Lower lobe of right lung (tissue), 2 donors: ENCODE measurements at regions not wholly inside any gene's neighbourhood (a gene's known extent, or its start where the extent isn't known, plus 50 kb on each side); places are given as distances from the start of the nearest gene placed in this dataset.
A peak's percentile ranks its signal among the peaks of the same experiment; 100 is the strongest.

Experiments used
- ATAC-seq, 2 donors: fragments of 200-7000 bp; cut with Tn5 transposase; one replicate each; pipeline ENCODE4 v1.9.1; 2020 to 2022; ENCODE audit warnings: mild to moderate bottlenecking in 2 of 2, moderate library complexity in 2 of 2
- DNase-seq: peaks from one replicate; pipeline ENCODE4 v3.0.0-alpha.2; 2020
- H3K27ac ChIP-seq: fragments of 200-600 bp; one replicate; pipeline ENCODE4 v1.8.0; 2022
- H3K27me3 ChIP-seq: fragments of 200-600 bp; one replicate; pipeline ENCODE4 v1.8.0; 2022; ENCODE audit warnings: low read depth
- H3K36me3 ChIP-seq: fragments of 200-600 bp; one replicate; pipeline ENCODE4 v1.8.0; 2022; ENCODE audit warnings: mild to moderate bottlenecking
- H3K4me1 ChIP-seq: fragments of 200-600 bp; one replicate; pipeline ENCODE4 v1.8.0; 2022
- H3K4me3 ChIP-seq: fragments of 200-600 bp; one replicate; pipeline ENCODE4 v1.8.0; 2022; ENCODE audit warnings: mild to moderate bottlenecking
- H3K9me3 ChIP-seq: fragments of 200-600 bp; one replicate; pipeline ENCODE4 v1.8.0; 2022
- CTCF ChIP-seq: fragments of 200-600 bp; IDR thresholded peaks from one replicate; pipeline ENCODE4 v1.8.0; 2022; ENCODE audit warnings: antibody characterized with exemption, mild to moderate bottlenecking
- intact Hi-C: fragments of 100-400 bp; cut with DNase I; formaldehyde crosslinking; loops from one replicate; pipeline ENCODE4 v1.11.0; 2022
- donor health status: DM: no; HTN: yes; CAD: no; lungs with severe emphysema.

- Histone ChIP-seq H3K4me1 (no peaks in the 10 kb centered on the region), H3K36me3 (no peaks in the 10 kb centered on the region), H3K4me3 (no peak overlapping the region), H3K27me3 (no peaks in the 10 kb centered on the region), H3K27ac (no peak overlapping the region), H3K9me3 (no peaks in the 10 kb centered on the region)
- ATAC-seq (peak in 1 of 2 donors; percentile 56), DNase-seq (no peak)
- no peak for TF ChIP-seq CTCF
- intact Hi-C loops = no loop called here
These were observed 509.6 kb upstream of the USP15 start for GRCh38 chr12:61750604-61751003.

- Histone ChIP-seq H3K4me1 (no peaks in the 10 kb centered on the region), H3K36me3 (no peaks in the 10 kb centered on the region), H3K9me3 (no peaks in the 10 kb centered on the region), H3K27ac (no peak overlapping the region), H3K4me3 (no peak overlapping the region), H3K27me3 (no peaks in the 10 kb centered on the region)
- DNase-seq = no peak
- no peak for TF ChIP-seq CTCF
- intact Hi-C loops = no loop called here
- no peak for ATAC-seq
These were observed 506.0 kb upstream of the USP15 start for GRCh38 chr12:61754214-61754613.

GRCh38 chr12:61757831-61758505 is 502.2 kb upstream of the USP15 start:
- Histone ChIP-seq H3K36me3 (no peaks in the 10 kb centered on the region), H3K27ac (no peak overlapping the region), H3K27me3 (no peaks in the 10 kb centered on the region), H3K4me3 (no peak overlapping the region), H3K9me3 (no peaks in the 10 kb centered on the region), H3K4me1 (no peaks in the 10 kb centered on the region)
- DNase-seq = no peak
- intact Hi-C loops = no loop called here
- ATAC-seq = no peak
- TF ChIP-seq CTCF = no peak

GRCh38 chr12:61758661-61759060 is 501.5 kb upstream of the USP15 start:
- H3K27me3 ChIP-seq = no peaks in the 10 kb centered on the region
- no peaks in the 10 kb centered on the region for H3K4me1 ChIP-seq
- no peaks in the 10 kb centered on the region for H3K9me3 ChIP-seq
- H3K27ac ChIP-seq = no peak overlapping the region
- DNase-seq = no peak
- H3K4me3 ChIP-seq = no peak overlapping the region
- H3K36me3 ChIP-seq = no peaks in the 10 kb centered on the region
- no peak for ATAC-seq
- TF ChIP-seq CTCF = no peak
- intact Hi-C loops = no loop called here

GRCh38 chr12:61765926-61766325 is 494.3 kb upstream of the USP15 start:
- ATAC-seq (no peak), DNase-seq (no peak)
- Histone ChIP-seq H3K27ac (no peak overlapping the region), H3K9me3 (no peaks in the 10 kb centered on the region), H3K36me3 (no peaks in the 10 kb centered on the region), H3K4me3 (no peak overlapping the region), H3K27me3 (no peaks in the 10 kb centered on the region), H3K4me1 (no peaks in the 10 kb centered on the region)
- no peak for TF ChIP-seq CTCF
- intact Hi-C loops = no loop called here
